GM12878 (cell line): ENCODE measurements at regions not wholly inside any gene's neighbourhood (a gene's known extent, or its start where the extent isn't known, plus 50 kb on each side); places are given as distances from the start of the nearest gene placed in this dataset.

Source experiments
- ATAC-seq: fragments of 200-7000 bp; cut with Tn5 transposase; 3 replicates; pipeline ENCODE4 v1.9.1; 2020; ENCODE audit warnings: mild to moderate bottlenecking, moderate library complexity
- BruUV-seq: library from RNA; stranded (reverse); fragments of 400-500 nt; replicated peaks from 2 replicates; lab custom pipeline; 2021; lab: Mats Ljungman, UMichigan
- CTCF ChIA-PET: fragments of 300-600 bp; sonication (Branson Sonifier 250); formaldehyde crosslinking; extraction: SDS; loops from one replicate; lab custom pipeline; 2021; ENCODE audit warnings: inconsistent platforms; lab: Yijun Ruan, JAX
- POLR2A ChIA-PET: fragments of 350-600 bp; formaldehyde crosslinking; extraction: SDS; loops from one replicate; lab custom pipeline; 2021; ENCODE audit warnings: inconsistent platforms; lab: Charles Lee
- RAD21 ChIA-PET: fragments of 300-600 bp; sonication (Branson Sonifier 250); formaldehyde crosslinking; loops from one replicate; lab custom pipeline; 2023; ENCODE audit warnings: antibody characterized with exemption; ENCODE audit not compliant: unreplicated experiment; lab: Charles Lee
- SMC1A ChIA-PET: fragments of 300-600 bp; sonication (Branson Sonifier 250); formaldehyde crosslinking; loops from one replicate; lab custom pipeline; 2023; ENCODE audit not compliant: unreplicated experiment, uncharacterized antibody; lab: Charles Lee
- DNase-seq: peaks from one replicate; pipeline ENCODE4 v3.0.0-alpha.2; 2011; ENCODE audit warnings: low read depth, low spot score
- FAIRE-seq: peaks from 3 replicates; lab custom pipeline; 2011; peaks lifted over from hg19 to GRCh38; lab: Jason Lieb, UNC
- H2AFZ ChIP-seq: 2 replicates; pipeline ENCODE4 v1.6.0; 2011; ENCODE audit warnings: low read depth, low read length, control low read depth; ENCODE audit not compliant: control insufficient read depth
- H3K27ac ChIP-seq: 2 replicates; pipeline ENCODE4 v1.5.1; 2011; ENCODE audit warnings: control low read depth; ENCODE audit not compliant: control insufficient read depth, insufficient read depth
- H3K27me3 ChIP-seq, 2 experiments: replicated peaks in 1 of 2; 2 replicates each; pipeline versions ENCODE4 v1.6.0 to v1.6.1; 2011; ENCODE audit warnings: low read length in 1 of 2; ENCODE audit not compliant: control insufficient read depth in 2 of 2, insufficient read depth in 2 of 2
- H3K36me3 ChIP-seq, 2 experiments: 2 replicates each; pipeline ENCODE4 v1.5.1; 2011; ENCODE audit warnings: low read length in 1 of 2; ENCODE audit not compliant: control insufficient read depth in 2 of 2, insufficient read depth in 2 of 2
- H3K4me1 ChIP-seq: 2 replicates; pipeline ENCODE4 v1.6.1; 2011; ENCODE audit warnings: mild to moderate bottlenecking, low read length, moderate library complexity, mixed read lengths; ENCODE audit not compliant: control insufficient read depth, insufficient read depth
- H3K4me2 ChIP-seq: 2 replicates; pipeline ENCODE4 v1.6.0; 2011; ENCODE audit warnings: control low read depth; ENCODE audit not compliant: control insufficient read depth, insufficient read depth
- H3K4me3 ChIP-seq: fragments of 200-600 bp; sonication (generic); 2 replicates; pipeline ENCODE4 v1.5.1; 2016
- H3K79me2 ChIP-seq: 2 replicates; pipeline ENCODE4 v1.6.0; 2011; ENCODE audit warnings: low read length; ENCODE audit not compliant: control insufficient read depth, insufficient read depth
- H3K9ac ChIP-seq: 2 replicates; pipeline ENCODE4 v1.8.0; 2011; ENCODE audit warnings: low read length, control low read depth, mixed read lengths; ENCODE audit not compliant: control insufficient read depth, insufficient read depth
- H3K9me3 ChIP-seq: replicated peaks from 3 replicates; pipeline ENCODE4 v1.5.1; 2011; ENCODE audit warnings: mild to moderate bottlenecking, low read length; ENCODE audit not compliant: control insufficient read depth, insufficient read depth
- H4K20me1 ChIP-seq: 2 replicates; pipeline ENCODE4 v1.6.0; 2011; ENCODE audit not compliant: control insufficient read depth, insufficient read depth
- ESRRA ChIP-seq: IDR thresholded peaks from 2 replicates; pipeline ENCODE4 v1.6.1; 2012; ENCODE audit warnings: mild to moderate bottlenecking, low read length, improper control_type of control experiment
- NFIC ChIP-seq: IDR thresholded peaks from 2 replicates; pipeline ENCODE4 v1.6.1; 2012; ENCODE audit warnings: low read depth, mild to moderate bottlenecking, inconsistent platforms, low read length, moderate library complexity
- NR2C2 ChIP-seq: IDR thresholded peaks from 2 replicates; pipeline ENCODE4 v1.6.1; 2011; ENCODE audit warnings: borderline replicate concordance, low read depth; ENCODE audit not compliant: control insufficient read depth, insufficient read length
- RFX5 ChIP-seq: IDR thresholded peaks from 2 replicates; pipeline ENCODE4 v1.6.1; 2011; ENCODE audit warnings: low read depth, low read length, improper control_type of control experiment
- SUPT20H ChIP-seq: IDR thresholded peaks from 2 replicates; pipeline ENCODE4 v1.6.1; 2011; ENCODE audit warnings: low read depth, mild to moderate bottlenecking, low read length, moderate library complexity, borderline replicate concordance; ENCODE audit not compliant: control insufficient read depth
- WGBS: methylation state at CpG from one replicate; pipeline ENCODE4 v1.1.6; 2016; ENCODE audit warnings: low lambda C conversion rate; ENCODE audit not compliant: insufficient replicate concordance, insufficient coverage; ENCODE audit errors: missing lambda C conversion rate; 5-methylcytosine and 5-hydroxymethylcytosine counted together
- in situ Hi-C: fragments of 300-500 bp; cut with MboI; formaldehyde crosslinking; loops from 9 replicates; pipeline ENCODE4 v1.14.3; 2018; ENCODE audit warnings: mixed read lengths
- intact Hi-C: fragments of 100-400 bp; cut with micrococcal nuclease; formaldehyde crosslinking; loops from one replicate; pipeline ENCODE4 v1.14.2; 2022; ENCODE audit not compliant: unreplicated experiment
- TF ChIP-seq, protein P1 (sequence below): IDR thresholded peaks from 2 replicates; pipeline ENCODE4 v1.6.1; 2012; ENCODE audit warnings: improper control_type of control experiment, low read depth, low read length; ENCODE audit not compliant: insufficient replicate concordance
- TF ChIP-seq, protein P2 (sequence below): fragments of 150-350 bp; IDR thresholded peaks from 2 replicates; pipeline ENCODE4 v1.6.1; 2014; ENCODE audit warnings: mild to moderate bottlenecking, low read depth, low read length

DNA sequence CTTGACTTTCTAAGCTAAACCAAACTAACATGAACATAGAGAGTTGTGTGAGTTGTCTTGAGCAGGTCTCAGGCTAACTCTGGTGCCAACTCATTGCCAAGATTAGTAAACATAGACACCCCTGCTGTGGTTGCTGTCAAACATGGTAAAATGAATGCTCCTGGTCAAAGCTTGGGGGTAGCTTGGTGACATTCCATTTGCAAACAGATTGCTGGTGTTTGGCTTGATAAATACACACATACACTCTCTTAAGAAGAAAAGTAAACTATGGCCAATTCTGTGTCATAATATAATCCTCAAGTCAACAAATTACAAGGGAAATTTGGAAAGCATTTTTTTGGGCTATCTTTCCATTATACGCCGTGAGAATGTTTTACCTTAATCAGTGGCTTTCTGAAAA lies 386.4 kb upstream of the PDE3A start:
- ChIA-PET POLR2A (interaction anchor here (0.6 kb wide), 1 partner anchor 206 kb away, joined by 7 read pairs; no protein-coding TSS in a partner anchor), SMC1A (interaction anchor here (0.6 to 0.7 kb wide), 2 partner anchors 16 to 19 kb away, joined by 3 read pairs; no protein-coding TSS in a partner anchor), CTCF (interaction anchor here (0.6 to 1.7 kb wide), 3 partner anchors 8 to 105 kb away, joined by 3 read pairs; no protein-coding TSS in a partner anchor), RAD21 (no interaction called here)
- Histone ChIP-seq H3K4me2 (no peak overlapping the region), H3K9me3 (no peaks in the 10 kb centered on the region), H3K36me3 (no peaks in the 10 kb centered on the region), H3K27me3 (no peaks in the 10 kb centered on the region), H4K20me1 (no peaks in the 10 kb centered on the region), H3K4me3 (no peak overlapping the region), H3K27ac (no peak overlapping the region), H3K9ac (no peak overlapping the region), H2AFZ (no peak overlapping the region), H3K4me1 (no peaks in the 10 kb centered on the region), H3K79me2 (no peaks in the 10 kb centered on the region)
- in situ Hi-C loops: no loop called here
- no peak for FAIRE-seq
- no TSS peak for BruUV-seq
- intact Hi-C loops: no loop called here
- TF ChIP-seq, protein P1, sequence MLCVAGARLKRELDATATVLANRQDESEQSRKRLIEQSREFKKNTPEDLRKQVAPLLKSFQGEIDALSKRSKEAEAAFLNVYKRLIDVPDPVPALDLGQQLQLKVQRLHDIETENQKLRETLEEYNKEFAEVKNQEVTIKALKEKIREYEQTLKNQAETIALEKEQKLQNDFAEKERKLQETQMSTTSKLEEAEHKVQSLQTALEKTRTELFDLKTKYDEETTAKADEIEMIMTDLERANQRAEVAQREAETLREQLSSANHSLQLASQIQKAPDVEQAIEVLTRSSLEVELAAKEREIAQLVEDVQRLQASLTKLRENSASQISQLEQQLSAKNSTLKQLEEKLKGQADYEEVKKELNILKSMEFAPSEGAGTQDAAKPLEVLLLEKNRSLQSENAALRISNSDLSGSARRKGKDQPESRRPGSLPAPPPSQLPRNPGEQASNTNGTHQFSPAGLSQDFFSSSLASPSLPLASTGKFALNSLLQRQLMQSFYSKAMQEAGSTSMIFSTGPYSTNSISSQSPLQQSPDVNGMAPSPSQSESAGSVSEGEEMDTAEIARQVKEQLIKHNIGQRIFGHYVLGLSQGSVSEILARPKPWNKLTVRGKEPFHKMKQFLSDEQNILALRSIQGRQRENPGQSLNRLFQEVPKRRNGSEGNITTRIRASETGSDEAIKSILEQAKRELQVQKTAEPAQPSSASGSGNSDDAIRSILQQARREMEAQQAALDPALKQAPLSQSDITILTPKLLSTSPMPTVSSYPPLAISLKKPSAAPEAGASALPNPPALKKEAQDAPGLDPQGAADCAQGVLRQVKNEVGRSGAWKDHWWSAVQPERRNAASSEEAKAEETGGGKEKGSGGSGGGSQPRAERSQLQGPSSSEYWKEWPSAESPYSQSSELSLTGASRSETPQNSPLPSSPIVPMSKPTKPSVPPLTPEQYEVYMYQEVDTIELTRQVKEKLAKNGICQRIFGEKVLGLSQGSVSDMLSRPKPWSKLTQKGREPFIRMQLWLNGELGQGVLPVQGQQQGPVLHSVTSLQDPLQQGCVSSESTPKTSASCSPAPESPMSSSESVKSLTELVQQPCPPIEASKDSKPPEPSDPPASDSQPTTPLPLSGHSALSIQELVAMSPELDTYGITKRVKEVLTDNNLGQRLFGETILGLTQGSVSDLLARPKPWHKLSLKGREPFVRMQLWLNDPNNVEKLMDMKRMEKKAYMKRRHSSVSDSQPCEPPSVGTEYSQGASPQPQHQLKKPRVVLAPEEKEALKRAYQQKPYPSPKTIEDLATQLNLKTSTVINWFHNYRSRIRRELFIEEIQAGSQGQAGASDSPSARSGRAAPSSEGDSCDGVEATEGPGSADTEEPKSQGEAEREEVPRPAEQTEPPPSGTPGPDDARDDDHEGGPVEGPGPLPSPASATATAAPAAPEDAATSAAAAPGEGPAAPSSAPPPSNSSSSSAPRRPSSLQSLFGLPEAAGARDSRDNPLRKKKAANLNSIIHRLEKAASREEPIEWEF: no peak
- no peak for TF ChIP-seq SUPT20H
- no peak for TF ChIP-seq ESRRA
- no peak for TF ChIP-seq RFX5
- TF ChIP-seq NR2C2: no peak
- TF ChIP-seq, protein P2, sequence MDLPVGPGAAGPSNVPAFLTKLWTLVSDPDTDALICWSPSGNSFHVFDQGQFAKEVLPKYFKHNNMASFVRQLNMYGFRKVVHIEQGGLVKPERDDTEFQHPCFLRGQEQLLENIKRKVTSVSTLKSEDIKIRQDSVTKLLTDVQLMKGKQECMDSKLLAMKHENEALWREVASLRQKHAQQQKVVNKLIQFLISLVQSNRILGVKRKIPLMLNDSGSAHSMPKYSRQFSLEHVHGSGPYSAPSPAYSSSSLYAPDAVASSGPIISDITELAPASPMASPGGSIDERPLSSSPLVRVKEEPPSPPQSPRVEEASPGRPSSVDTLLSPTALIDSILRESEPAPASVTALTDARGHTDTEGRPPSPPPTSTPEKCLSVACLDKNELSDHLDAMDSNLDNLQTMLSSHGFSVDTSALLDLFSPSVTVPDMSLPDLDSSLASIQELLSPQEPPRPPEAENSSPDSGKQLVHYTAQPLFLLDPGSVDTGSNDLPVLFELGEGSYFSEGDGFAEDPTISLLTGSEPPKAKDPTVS: no peak
- no peak for TF ChIP-seq NFIC
- no peak for ATAC-seq
- no peak for DNase-seq
- 30% methylated on average over 2 of the region's 2 CpGs for WGBS
